HL-60 (cell line): ENCODE measurements at regions not wholly inside any gene's neighbourhood (a gene's known extent, or its start where the extent isn't known, plus 50 kb on each side); places are given as distances from the start of the nearest gene placed in this dataset.

ENCODE experiments used
- DNase-seq, 2 experiments: peaks; one replicate each; pipeline ENCODE4 v3.0.0-alpha.2; 2010 to 2020; ENCODE audit warnings: low read depth in 1 of 2, low spot score in 1 of 2
- H3K27ac ChIP-seq: fragments of 250-450 bp; sonication (Bioruptor Pico); replicated peaks from 2 replicates; pipeline ENCODE4 v1.5.1; 2020; ENCODE audit warnings: mild to moderate bottlenecking, moderate library complexity
- H3K27me3 ChIP-seq: fragments of 250-450 bp; sonication (Bioruptor Pico); 2 replicates; pipeline ENCODE4 v1.5.1; 2021; ENCODE audit warnings: mild to moderate bottlenecking, moderate library complexity; ENCODE audit not compliant: insufficient read depth, poor library complexity, severe bottlenecking
- H3K4me3 ChIP-seq: replicated peaks from 2 replicates; pipeline ENCODE4 v1.5.1; 2011; ENCODE audit warnings: mild to moderate bottlenecking, control low read depth, low read length; ENCODE audit not compliant: insufficient read depth
- CTCF ChIP-seq: IDR thresholded peaks from one replicate; pipeline ENCODE4 v1.5.1; 2011; ENCODE audit warnings: low read length, control low read depth, inconsistent platforms; ENCODE audit not compliant: insufficient read depth
- GABPA ChIP-seq: IDR thresholded peaks from 2 replicates; pipeline ENCODE4 v1.6.1; 2012; ENCODE audit warnings: low read depth
- POLR2AphosphoS5 ChIP-seq: IDR thresholded peaks from 2 replicates; pipeline ENCODE4 v1.6.1; 2012; ENCODE audit warnings: low read depth
- REST ChIP-seq: IDR thresholded peaks from 2 replicates; pipeline ENCODE4 v1.6.1; 2012; ENCODE audit warnings: low read depth; ENCODE audit not compliant: insufficient replicate concordance
- SPI1 ChIP-seq: IDR thresholded peaks from 2 replicates; pipeline ENCODE4 v1.6.1; 2012; ENCODE audit warnings: low read depth, mild to moderate bottlenecking, borderline replicate concordance

- no peak for DNase-seq
- Histone ChIP-seq H3K4me3 (no peak overlapping the region), H3K27ac (no peak overlapping the region), H3K27me3 (no peaks in the 10 kb centered on the region)
- no peak for TF ChIP-seq SPI1
- TF ChIP-seq POLR2AphosphoS5, result no peak
- no peak for TF ChIP-seq GABPA
- TF ChIP-seq CTCF, result no peak
- TF ChIP-seq REST, result no peak
Observed at GRCh38 chr4:34469516-34469915, 1774.8 kb downstream of the ARAP2 start.

- DNase-seq, result no peak
- Histone ChIP-seq H3K27me3 (no peaks in the 10 kb centered on the region), H3K27ac (no peak overlapping the region), H3K4me3 (no peak overlapping the region)
- TF ChIP-seq REST (no peak), SPI1 (no peak), POLR2AphosphoS5 (no peak), CTCF (no peak), GABPA (no peak)
Observed at GRCh38 chr4:34485252-34485651, 1759.1 kb downstream of the ARAP2 start.

GRCh38 chr4:34486461-34487363 is 1757.6 kb downstream of the ARAP2 start:
- Histone ChIP-seq H3K27ac (no peak overlapping the region), H3K27me3 (no peaks in the 10 kb centered on the region), H3K4me3 (no peak overlapping the region)
- DNase-seq, result no peak
- TF ChIP-seq REST (no peak), CTCF (no peak), SPI1 (no peak), POLR2AphosphoS5 (no peak), GABPA (no peak)
